GM19397 (cell line): ENCODE measurements at regions not wholly inside any gene's neighbourhood (a gene's known extent, or its start where the extent isn't known, plus 50 kb on each side); places are given as distances from the start of the nearest gene placed in this dataset.

ENCODE experiments used
- ATAC-seq: cut with Tn5 transposase; IDR thresholded peaks from one replicate; pipeline ENCODE4 v1.9.1; 2021; ENCODE audit warnings: mild to moderate bottlenecking, moderate library complexity; ENCODE audit not compliant: unreplicated experiment

DNA sequence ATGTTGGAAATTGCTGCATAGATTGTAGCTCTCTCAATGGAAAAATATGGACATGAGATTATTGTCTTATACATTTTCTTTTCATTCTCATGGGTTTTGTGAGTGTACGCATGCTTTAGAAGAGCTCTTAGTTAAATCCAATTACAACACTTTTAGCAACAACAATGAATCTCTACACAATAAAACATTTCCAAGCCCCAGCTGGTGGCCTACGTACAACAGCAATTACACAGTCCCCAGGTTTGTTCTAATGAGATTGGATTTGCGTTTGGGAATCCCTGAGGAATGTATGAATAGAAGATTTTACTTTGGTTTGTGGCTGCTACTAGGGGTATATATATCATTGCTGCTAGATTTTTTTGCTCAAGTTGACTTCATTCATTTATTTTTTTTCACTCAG is 98.6 kb downstream of the FHDC1 start:
- no peak for ATAC-seq

DNA sequence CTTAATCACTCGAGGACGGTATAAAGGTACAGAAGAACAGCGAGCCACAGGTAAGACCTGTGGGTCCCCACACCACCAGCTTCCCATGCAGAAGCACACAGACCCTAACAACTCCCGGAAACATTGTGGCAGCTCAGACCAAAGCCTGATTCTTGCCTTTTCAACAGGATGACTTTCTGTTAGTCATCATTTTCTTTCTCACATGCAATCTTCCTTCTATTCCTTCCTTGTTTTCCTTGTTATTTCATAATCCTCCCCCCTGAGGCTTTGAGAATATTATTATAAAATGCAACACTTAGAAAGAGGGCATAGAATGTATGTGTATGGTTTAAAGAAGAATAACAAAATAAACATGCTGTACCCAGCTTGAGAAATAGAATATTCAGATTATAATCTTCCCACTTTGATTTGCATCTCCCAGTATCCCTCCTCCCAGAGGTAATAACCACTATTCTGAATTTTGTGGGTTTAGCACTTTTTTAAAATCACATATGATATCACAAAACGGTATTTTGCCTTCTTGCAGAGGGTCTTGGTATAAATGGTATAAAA is 100.9 kb downstream of the FHDC1 start:
- ATAC-seq: no peak

DNA sequence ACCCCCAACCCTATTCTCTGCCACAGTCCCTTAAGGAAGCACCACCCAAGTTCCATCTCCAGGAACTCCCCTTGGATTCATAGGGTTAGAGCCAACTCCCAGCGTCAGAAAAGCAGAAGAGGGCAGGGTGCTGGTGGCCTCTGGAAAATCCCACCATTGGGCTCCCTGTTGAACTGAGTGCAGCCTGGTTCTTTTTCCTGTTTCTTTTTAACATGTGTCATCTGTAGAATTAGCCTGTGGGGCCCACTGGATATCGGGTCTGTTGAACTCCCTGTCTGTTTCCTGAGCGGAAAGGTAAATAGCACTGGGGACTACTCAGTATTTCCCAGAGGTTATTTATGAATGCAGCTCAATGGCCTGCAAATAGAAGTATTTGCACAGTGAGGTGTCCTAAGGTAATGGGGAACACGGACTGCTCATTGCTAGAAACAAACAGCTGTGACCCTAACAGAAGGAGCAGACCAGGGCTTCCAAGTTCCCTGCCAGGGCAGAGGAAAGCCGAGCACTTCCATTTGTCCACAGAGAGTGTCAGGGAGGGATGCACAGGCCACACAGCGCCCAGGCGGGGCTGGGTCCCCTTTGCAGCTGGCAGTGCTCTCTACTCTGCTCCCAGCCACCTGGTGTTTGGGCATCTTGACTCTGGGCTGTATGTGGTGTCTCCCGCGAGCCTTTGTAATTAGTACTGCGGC is 102.6 kb downstream of the FHDC1 start:
- no peak for ATAC-seq

DNA sequence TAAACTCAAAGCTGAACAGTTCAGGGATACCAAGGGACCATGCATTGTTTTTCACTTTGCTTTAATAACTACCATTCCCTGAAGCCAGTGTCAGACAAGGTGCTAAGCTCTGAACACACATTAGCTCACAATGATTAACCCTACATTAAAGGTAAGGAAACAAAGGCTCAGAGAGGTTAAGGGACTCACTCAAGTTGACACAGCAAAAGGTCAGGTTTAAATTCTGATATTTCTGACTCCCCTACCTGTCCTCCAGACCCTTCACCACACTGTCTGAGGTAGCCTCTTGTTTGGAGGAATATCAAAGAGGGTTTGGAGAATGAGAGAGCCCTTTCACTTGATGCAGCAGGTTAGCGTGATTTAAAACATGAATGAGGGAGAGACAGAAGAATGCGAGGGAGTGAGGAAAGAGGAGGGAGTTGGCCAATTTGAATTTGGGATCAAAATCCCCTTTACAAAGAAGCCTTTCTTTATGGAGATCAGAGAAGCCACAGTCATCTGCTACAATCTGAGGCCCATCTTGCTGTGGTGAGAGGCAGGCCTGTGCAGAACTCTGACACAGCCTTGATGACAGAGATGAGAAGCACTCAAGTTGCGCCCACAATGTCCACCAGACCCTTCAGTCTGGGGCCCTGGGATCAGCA is 103.5 kb downstream of the FHDC1 start:
- no peak for ATAC-seq

DNA sequence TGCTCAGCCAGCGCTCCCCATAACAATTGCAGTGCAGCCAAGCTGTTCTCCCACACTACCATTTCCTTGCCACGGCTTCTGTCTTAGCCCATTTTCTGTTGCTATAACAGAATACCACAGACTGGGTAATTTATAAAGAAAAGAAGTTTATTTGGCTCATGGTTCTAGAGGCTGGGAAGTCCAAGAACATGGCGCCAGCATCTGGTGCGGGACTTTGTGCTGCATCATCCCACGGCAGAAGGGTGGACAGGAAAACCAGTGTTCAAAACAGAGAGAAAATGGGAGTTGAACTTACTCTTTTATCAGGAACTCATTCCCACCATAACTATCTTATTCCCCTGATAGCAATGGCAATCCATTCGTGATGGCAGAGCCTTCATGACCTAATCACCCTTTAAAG is 104.6 kb downstream of the FHDC1 start:
- no peak for ATAC-seq

DNA sequence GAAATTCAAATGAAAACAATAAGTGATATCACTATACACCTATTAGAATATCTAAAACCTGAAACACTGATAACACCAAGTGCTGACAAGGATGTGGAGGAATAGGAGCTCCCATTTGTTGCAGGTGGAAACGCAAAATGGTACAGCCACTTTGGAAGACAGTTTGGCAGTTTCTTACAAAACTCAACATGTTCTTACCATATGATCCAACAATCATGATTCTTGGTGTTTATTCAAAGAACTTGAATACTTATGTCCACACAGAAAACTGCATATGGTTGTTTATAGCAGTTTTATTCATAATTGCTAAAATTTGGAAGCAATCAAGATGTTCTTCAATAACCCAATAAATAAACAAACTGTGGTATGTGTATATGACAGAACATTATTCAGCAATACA is 107.9 kb downstream of the FHDC1 start:
- no peak for ATAC-seq

DNA sequence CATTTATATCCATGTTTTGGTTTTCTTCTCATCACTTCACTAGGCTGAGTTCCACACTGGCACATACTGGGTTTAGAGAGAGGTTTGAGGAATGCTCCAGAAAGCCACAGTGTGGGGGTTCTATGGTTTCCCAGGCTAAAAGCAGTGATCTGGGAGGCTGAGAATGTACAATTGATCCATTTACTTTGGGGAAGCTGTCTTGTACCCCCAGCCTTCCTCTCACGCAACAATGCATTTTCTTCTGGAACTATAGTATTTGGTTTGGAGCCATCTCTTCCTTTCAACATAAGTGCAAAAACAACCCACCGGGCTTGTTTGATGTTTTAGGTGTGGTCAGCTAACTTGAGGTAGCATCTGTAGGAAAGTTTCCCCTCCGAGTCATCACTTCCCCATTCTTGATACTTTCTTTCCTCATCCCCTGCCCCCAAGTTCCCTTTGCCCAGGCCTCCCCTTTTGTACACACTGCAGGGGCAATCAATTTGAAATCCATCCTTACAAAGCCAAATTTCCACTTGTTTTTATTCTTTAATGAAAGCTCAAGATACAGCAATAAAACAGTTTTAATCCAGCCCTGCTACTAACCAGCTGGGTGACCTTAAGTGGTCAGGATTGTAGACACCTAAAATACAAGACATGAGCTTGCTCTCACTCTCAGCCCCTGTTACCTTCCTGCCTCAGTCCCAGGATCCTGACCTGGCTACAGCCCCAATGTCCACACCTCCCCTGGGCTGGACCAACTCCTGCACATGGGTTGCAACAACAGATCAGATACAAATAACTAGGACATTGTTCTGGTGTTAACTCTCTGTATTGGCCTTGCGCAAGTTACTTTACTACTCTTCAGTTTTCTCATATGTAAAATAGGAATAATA is 109.2 kb downstream of the FHDC1 start:
- no peak for ATAC-seq

DNA sequence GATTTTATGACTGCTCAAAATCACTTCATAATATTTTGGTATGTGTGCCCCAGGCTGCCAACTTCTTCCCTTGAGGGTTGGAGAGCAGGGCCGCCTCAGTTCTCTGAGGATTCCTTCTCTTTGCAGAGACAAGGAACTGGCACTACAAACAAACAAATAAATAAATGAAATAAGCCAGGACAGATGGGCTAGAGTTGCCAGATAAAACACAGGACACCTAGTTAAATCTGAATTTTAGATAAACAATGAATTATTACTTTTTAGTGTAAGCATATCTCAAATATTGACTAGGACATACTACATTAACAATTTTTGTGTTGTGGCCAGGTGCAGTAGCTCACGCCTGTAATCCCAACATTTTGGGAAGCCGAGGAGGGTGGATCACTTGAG is 122.5 kb downstream of the FHDC1 start:
- ATAC-seq: no peak

DNA sequence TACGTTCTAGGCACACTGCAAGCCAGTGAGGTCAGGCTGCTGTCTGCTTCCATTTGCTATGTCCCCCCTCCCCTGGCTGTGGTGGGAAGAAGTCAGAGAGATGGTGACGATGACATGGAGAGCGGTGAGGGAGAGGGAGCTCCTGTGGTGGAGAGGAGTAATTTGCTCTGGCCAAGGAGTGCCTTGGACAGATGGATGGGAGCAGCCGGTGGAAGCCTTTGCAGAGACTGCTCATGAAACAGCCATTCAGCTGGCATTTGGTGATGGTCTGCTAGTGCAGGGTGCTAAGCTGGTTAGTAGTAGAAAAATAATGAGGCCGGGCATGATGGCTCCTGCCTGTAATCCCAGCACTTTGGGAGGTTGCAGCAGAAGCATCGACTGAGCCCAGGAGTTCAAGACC is 124.1 kb downstream of the FHDC1 start:
- ATAC-seq: no peak

DNA sequence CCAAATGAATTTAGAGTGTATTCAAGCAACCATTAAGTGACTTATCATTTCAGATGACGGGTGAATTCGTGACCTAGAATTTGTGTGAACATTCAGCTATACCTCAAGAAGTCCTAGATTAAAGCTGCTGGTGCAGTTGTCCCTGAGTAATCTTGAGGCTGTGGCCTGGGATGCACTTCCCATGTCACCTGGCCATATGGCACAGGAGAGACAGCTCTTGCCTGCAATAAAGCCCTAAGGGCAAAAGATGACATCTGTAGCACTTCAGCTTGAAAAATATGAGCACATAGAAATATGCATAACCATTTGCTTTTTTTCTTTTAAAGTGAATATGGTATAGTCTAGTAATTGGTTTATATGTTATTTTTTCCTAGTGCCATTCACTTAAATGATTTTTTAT is 125.8 kb downstream of the FHDC1 start:
- no peak for ATAC-seq

DNA sequence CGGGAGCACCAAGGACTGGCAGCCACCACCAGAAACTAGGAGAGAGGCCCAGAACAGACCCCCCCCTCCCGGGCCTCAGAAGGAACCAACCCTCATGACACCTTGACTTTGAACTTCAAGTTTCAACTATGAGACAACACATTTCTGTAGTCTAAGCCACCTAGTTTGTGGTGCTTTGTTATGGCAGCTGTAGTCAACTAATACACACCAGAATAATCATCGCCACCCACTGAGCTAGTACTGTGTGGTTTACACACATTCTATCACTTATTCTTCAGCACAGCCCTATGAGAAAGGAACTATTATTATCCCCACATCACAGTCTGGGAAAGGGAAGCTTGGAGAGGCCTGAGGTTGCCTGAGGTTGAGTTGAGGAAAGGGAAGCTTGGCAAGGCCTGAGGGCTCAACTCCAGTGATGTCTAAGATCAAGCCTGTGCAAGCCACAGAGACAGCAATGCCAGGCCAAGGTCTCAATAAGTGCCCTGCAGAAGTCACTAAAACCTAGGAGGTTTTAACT is 126.6 kb downstream of the FHDC1 start:
- ATAC-seq: no peak

DNA sequence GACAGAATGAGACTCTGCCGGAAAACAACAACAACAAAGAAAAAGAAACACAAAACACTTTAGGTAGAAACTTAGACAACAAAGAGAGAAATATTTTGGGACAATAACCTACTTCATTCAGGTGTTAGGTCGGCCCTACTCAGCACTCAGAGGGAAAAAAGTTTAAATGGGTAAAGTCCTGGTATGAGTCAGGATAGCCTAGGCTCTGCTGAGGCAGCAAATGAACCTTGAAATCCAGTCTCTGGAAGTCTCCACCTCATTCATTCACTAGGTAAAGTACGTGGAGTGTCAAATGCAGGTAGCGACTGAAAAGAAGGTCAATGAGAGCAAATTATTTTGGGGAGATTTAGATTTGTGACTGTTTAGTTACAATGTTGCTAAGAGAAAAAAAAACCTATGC is 127.4 kb downstream of the FHDC1 start:
- no peak for ATAC-seq

DNA sequence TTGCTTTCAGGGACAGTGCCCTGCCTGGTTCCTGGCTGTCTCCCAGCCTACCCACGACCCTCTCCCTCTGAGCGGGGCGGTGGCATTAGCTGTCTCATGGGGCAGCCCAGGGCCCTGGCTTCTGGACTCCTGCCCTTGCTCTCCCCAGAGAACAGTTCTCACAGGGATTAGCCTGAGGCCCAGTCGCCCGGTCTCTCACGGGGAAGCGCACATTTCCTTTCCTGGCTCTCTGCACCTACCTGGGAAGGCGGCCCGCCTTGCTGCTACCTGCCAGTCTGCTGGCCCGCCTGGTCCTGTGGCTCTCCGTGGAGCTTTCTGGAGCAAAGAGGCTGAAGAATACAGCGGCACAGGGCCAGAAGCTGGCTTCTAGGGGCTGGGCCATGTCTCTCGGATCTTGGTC is 128.4 kb downstream of the FHDC1 start:
- ATAC-seq: no peak

DNA sequence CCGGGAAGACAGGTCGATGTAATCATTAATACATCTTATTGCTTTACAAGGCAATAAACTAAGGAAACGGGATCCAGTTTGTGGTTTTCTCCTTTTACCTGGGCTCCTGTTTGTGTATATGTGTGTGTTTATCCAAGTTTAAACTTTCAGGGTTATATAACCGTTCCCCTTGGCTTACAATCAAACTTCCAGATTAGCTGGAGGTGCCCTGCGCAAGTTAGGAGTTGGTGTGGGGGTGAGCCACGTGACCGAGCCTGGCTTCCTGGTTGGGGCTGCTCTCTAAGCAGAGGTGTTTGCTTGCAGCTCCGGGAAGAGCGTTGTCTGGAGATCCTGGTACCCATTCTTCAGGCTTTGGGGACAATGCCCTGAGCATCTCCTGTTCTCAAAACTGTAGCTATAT is 129.2 kb downstream of the FHDC1 start:
- ATAC-seq: no peak

DNA sequence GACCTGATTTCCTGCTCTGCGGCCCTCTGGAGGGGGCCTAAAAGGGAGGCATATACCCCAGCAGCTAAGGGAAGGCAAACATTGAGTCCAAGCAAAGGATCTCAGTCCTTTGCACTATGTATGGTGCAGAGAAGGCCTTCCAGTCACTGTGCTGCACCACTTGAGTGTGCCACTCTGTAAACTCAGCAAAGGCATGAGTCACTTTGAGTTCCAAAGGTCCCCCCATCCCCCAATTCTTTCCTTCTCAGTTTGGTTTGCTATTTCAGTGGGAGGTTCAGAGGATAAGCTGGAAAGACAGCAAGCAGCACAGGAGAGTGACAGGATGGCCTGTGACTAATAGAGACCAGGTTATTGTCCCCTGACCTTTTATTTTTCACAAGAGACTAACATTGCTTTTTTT is 131.3 kb downstream of the FHDC1 start:
- no peak for ATAC-seq

DNA sequence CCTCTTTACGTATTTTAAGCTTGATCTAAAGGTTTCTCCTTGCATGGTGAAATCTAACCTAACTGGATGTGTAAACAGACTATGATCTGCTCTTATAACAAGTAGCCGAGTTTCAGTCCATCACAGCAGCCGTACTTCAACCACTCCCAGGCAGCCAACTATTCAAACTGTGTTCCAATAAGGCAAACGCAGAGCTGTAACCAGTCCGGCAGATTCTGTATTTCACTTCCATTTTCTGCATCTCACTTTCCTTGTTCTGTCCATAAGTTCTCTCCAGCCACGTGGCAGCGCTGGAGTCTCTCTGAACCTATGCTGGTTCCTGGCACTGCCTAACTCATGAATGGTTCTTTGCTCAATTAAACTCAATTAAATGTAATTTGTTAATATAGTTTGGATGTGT is 132.6 kb downstream of the FHDC1 start:
- ATAC-seq: no peak

DNA sequence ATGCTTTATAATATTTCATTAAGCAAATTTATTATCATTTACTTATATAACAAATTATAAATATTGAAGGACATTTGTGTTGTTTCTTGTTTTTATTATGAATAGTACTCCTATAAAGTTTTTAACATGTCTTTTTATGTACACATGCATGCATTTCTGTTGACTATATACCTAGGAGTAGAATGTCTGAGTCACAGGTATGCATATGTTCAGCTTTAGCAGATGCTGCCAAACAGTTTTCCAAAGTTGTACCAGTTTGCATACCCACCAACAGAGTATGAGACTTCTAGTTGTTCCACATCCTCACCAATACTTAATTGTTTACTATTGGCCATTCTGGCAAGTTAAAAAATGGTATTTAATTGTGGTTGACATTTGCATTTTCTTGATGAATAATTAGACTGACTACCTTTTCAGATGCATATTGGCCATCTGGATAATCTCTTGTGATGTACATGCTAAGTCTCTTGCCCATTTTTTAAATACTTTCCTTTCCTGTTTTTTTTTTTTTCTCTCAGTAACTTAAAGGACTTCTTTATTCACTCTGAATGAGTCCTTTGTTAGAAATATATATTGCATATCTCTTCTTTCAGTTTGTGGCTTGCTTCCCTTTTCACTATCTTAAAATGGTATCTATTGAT is 132.2 kb upstream of the TRIM2 start:
- no peak for ATAC-seq

DNA sequence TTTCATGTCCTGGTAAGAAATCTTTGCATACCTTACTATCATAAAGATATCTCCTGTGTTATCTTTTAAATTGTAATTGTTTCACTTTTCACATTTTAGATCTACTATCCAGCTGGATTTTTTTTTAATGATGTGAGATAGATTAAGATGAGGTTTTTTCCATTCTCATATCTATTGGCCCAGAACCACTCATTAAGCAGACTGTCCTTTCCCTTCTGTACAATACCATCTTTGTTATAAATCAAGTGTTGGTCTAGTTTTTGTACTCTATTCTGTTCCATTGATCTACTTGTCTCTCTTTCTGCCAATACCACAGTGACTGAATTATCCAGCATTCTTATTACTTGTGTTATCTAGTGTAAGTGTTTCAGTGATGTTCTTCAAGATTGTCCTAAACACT is 131.6 kb upstream of the TRIM2 start:
- no peak for ATAC-seq

DNA sequence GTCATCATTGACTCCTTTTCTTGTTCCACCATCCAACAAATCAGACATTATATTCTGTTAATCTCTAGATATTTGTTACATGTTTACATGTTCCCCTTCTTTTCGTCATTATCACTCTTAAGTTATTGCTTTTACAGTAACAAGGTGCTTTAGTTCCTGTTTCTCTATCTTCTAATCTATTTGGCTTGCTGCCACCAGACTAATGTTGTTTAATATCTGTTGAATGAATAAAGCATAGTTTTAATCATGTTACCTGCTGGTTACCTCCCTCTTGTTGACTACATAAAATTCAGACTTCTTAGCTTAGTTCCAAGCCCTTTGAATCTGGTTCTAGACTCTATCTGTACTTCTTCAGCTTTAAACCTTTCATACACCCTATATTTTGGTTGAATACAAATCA is 129.8 kb upstream of the TRIM2 start:
- ATAC-seq: no peak

DNA sequence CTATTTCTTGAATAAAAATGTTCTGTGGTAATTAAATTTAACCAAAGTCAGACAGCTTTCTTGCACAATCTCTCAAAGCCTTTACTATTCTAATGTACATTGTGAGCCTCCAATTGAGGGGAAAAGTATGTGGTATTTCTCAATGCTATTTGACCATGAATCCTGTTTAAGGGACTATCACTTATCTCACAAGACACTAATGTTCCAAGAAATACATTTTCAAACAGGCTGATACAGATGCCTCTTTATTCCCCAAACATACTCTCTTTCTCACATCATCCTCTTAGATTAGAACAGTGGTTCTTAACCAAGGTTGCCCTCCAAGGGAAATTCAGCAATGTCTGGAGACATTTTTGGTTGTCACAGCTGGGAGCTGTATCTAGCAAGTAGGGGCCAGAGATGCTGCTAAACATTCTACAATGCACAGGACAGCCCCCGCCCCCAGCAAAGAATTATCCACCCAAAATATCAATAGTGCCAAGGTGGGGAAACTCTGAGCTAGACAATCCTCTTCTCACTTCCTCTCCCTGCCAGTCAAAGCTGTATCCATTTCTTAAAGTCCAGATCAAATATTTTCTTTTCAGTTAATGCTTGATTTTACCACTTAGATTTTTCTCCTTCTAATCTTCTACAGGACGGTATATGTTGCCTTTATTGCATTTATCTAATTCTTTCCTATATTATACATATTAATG is 129.2 kb upstream of the TRIM2 start:
- no peak for ATAC-seq
